ENCODE measurements at regions not wholly inside any gene's neighbourhood (a gene's known extent, or its start where the extent isn't known, plus 50 kb on each side); places are given as distances from the start of the nearest gene placed in this dataset.

- DNase-seq (ENCODE audit: low read depth): peak; percentile 7
- H3K4me3 ChIP-seq (ENCODE audit: low read length): no peak overlapping the region
- no peaks in the 10 kb centered on the region for H3K4me1 ChIP-seq (ENCODE audit: control insufficient read depth, insufficient read depth, low read length)
- no peaks in the 10 kb centered on the region for H3K27me3 ChIP-seq (replicated peaks; ENCODE audit: control insufficient read depth, insufficient read depth, low read length)
- no peak overlapping the region for H3K9ac ChIP-seq (ENCODE audit: low read length)
- H3K9me3 ChIP-seq (ENCODE audit: control insufficient read depth, low read length): no peaks in the 10 kb centered on the region
- no peaks in the 10 kb centered on the region for H3K36me3 ChIP-seq (ENCODE audit: control insufficient read depth, insufficient read depth, low read length, severe bottlenecking)
Measured at GRCh38 chr13:68125087-68125480, 894.9 kb upstream of the PCDH9 start.

- peak; percentile 2 for DNase-seq (ENCODE audit: low read depth)
- no peaks in the 10 kb centered on the region for H3K36me3 ChIP-seq (ENCODE audit: control insufficient read depth, insufficient read depth, low read length, severe bottlenecking)
- H3K4me1 ChIP-seq (ENCODE audit: control insufficient read depth, insufficient read depth, low read length): no peaks in the 10 kb centered on the region
- peaks cover under 1% of the 10 kb centered on the region for H3K9me3 ChIP-seq (ENCODE audit: control insufficient read depth, low read length)
- H3K27me3 ChIP-seq (replicated peaks; ENCODE audit: control insufficient read depth, insufficient read depth, low read length): no peaks in the 10 kb centered on the region
- H3K9ac ChIP-seq (ENCODE audit: low read length): no peak overlapping the region
- H3K4me3 ChIP-seq (ENCODE audit: low read length): no peak overlapping the region
Measured at GRCh38 chr13:68124437-68125086, 894.4 kb upstream of the PCDH9 start.

GRCh38 chr13:68110178-68110768 is 880.1 kb upstream of the PCDH9 start:
- H3K9me3 ChIP-seq (ENCODE audit: control insufficient read depth, low read length): peaks cover 19% of the 10 kb centered on the region
- H3K4me3 ChIP-seq (ENCODE audit: low read length): no peak overlapping the region
- no peaks in the 10 kb centered on the region for H3K4me1 ChIP-seq (ENCODE audit: control insufficient read depth, insufficient read depth, low read length)
- H3K27me3 ChIP-seq (replicated peaks; ENCODE audit: control insufficient read depth, insufficient read depth, low read length): no peaks in the 10 kb centered on the region
- no peak for DNase-seq (ENCODE audit: low read depth)
- no peak overlapping the region for H3K9ac ChIP-seq (ENCODE audit: low read length)
- H3K36me3 ChIP-seq (ENCODE audit: control insufficient read depth, insufficient read depth, low read length, severe bottlenecking): no peaks in the 10 kb centered on the region

- Histone ChIP-seq H3K27me3 (replicated peaks; ENCODE audit: control insufficient read depth, insufficient read depth, low read length) (no peaks in the 10 kb centered on the region), H3K36me3 (ENCODE audit: control insufficient read depth, insufficient read depth, low read length, severe bottlenecking) (no peaks in the 10 kb centered on the region)
- DNase-seq (ENCODE audit: low read depth): no peak
Measured at GRCh38 chr13:68107667-68108066, 877.5 kb upstream of the PCDH9 start.

GRCh38 chr13:68099631-68100030 is 869.5 kb upstream of the PCDH9 start:
- Histone ChIP-seq H3K27me3 (replicated peaks; ENCODE audit: control insufficient read depth, insufficient read depth, low read length) (no peaks in the 10 kb centered on the region), H3K9me3 (ENCODE audit: control insufficient read depth, low read length) (no peaks in the 10 kb centered on the region), H3K4me3 (ENCODE audit: low read length) (no peak overlapping the region), H3K9ac (ENCODE audit: low read length) (no peak overlapping the region), H3K36me3 (ENCODE audit: control insufficient read depth, insufficient read depth, low read length, severe bottlenecking) (no peaks in the 10 kb centered on the region), H3K4me1 (ENCODE audit: control insufficient read depth, insufficient read depth, low read length) (no peaks in the 10 kb centered on the region)
- DNase-seq (ENCODE audit: low read depth): peak; percentile 50

More at GRCh38 chr13:68107667-68108066, 877.5 kb upstream of the PCDH9 start:
- Histone ChIP-seq H3K4me1 (ENCODE audit: control insufficient read depth, insufficient read depth, low read length) (no peaks in the 10 kb centered on the region), H3K9ac (ENCODE audit: low read length) (no peak overlapping the region), H3K9me3 (ENCODE audit: control insufficient read depth, low read length) (peaks cover 19% of the 10 kb centered on the region), H3K4me3 (ENCODE audit: low read length) (no peak overlapping the region)

GRCh38 chr13:68081061-68081460 is 850.9 kb upstream of the PCDH9 start:
- no peaks in the 10 kb centered on the region for H3K36me3 ChIP-seq (ENCODE audit: control insufficient read depth, insufficient read depth, low read length, severe bottlenecking)
- no peak overlapping the region for H3K4me3 ChIP-seq (ENCODE audit: low read length)
- H3K27me3 ChIP-seq (replicated peaks; ENCODE audit: control insufficient read depth, insufficient read depth, low read length): no peaks in the 10 kb centered on the region
- no peaks in the 10 kb centered on the region for H3K4me1 ChIP-seq (ENCODE audit: control insufficient read depth, insufficient read depth, low read length)
- no peak for DNase-seq (ENCODE audit: low read depth)
- H3K9ac ChIP-seq (ENCODE audit: low read length): no peak overlapping the region
- H3K9me3 ChIP-seq (ENCODE audit: control insufficient read depth, low read length): peaks cover 5% of the 10 kb centered on the region

- peak; percentile 0 for DNase-seq (ENCODE audit: low read depth)
- no peaks in the 10 kb centered on the region for H3K4me1 ChIP-seq (ENCODE audit: control insufficient read depth, insufficient read depth, low read length)
- no peaks in the 10 kb centered on the region for H3K36me3 ChIP-seq (ENCODE audit: control insufficient read depth, insufficient read depth, low read length, severe bottlenecking)
- no peak overlapping the region for H3K9ac ChIP-seq (ENCODE audit: low read length)
- no peak overlapping the region for H3K4me3 ChIP-seq (ENCODE audit: low read length)
- no peaks in the 10 kb centered on the region for H3K9me3 ChIP-seq (ENCODE audit: control insufficient read depth, low read length)
- H3K27me3 ChIP-seq (replicated peaks; ENCODE audit: control insufficient read depth, insufficient read depth, low read length): no peaks in the 10 kb centered on the region
Measured at GRCh38 chr13:68078874-68079273, 848.7 kb upstream of the PCDH9 start.

GRCh38 chr13:68078469-68078868 is 848.3 kb upstream of the PCDH9 start:
- H3K27me3 ChIP-seq (replicated peaks; ENCODE audit: control insufficient read depth, insufficient read depth, low read length): no peaks in the 10 kb centered on the region
- H3K9me3 ChIP-seq (ENCODE audit: control insufficient read depth, low read length): no peaks in the 10 kb centered on the region
- H3K9ac ChIP-seq (ENCODE audit: low read length): no peak overlapping the region
- H3K4me1 ChIP-seq (ENCODE audit: control insufficient read depth, insufficient read depth, low read length): no peaks in the 10 kb centered on the region
- no peaks in the 10 kb centered on the region for H3K36me3 ChIP-seq (ENCODE audit: control insufficient read depth, insufficient read depth, low read length, severe bottlenecking)
- DNase-seq (ENCODE audit: low read depth): no peak
- H3K4me3 ChIP-seq (ENCODE audit: low read length): no peak overlapping the region

GRCh38 chr13:68076046-68076445 is 845.9 kb upstream of the PCDH9 start:
- H3K27me3 ChIP-seq (replicated peaks; ENCODE audit: control insufficient read depth, insufficient read depth, low read length): no peaks in the 10 kb centered on the region
- DNase-seq (ENCODE audit: low read depth): no peak
- H3K9ac ChIP-seq (ENCODE audit: low read length): no peak overlapping the region
- no peaks in the 10 kb centered on the region for H3K9me3 ChIP-seq (ENCODE audit: control insufficient read depth, low read length)
- H3K4me1 ChIP-seq (ENCODE audit: control insufficient read depth, insufficient read depth, low read length): no peaks in the 10 kb centered on the region
- no peak overlapping the region for H3K4me3 ChIP-seq (ENCODE audit: low read length)
- H3K36me3 ChIP-seq (ENCODE audit: control insufficient read depth, insufficient read depth, low read length, severe bottlenecking): no peaks in the 10 kb centered on the region

GRCh38 chr13:68066879-68067513 is 836.9 kb upstream of the PCDH9 start:
- no peaks in the 10 kb centered on the region for H3K4me1 ChIP-seq (ENCODE audit: control insufficient read depth, insufficient read depth, low read length)
- no peak for DNase-seq (ENCODE audit: low read depth)
- no peaks in the 10 kb centered on the region for H3K36me3 ChIP-seq (ENCODE audit: control insufficient read depth, insufficient read depth, low read length, severe bottlenecking)
- H3K9ac ChIP-seq (ENCODE audit: low read length): no peak overlapping the region
- H3K4me3 ChIP-seq (ENCODE audit: low read length): no peak overlapping the region
- no peaks in the 10 kb centered on the region for H3K27me3 ChIP-seq (replicated peaks; ENCODE audit: control insufficient read depth, insufficient read depth, low read length)
- no peaks in the 10 kb centered on the region for H3K9me3 ChIP-seq (ENCODE audit: control insufficient read depth, low read length)

- Histone ChIP-seq H3K27me3 (replicated peaks; ENCODE audit: control insufficient read depth, insufficient read depth, low read length) (no peaks in the 10 kb centered on the region), H3K4me1 (ENCODE audit: control insufficient read depth, insufficient read depth, low read length) (no peaks in the 10 kb centered on the region), H3K9ac (ENCODE audit: low read length) (no peak overlapping the region), H3K4me3 (ENCODE audit: low read length) (no peak overlapping the region), H3K9me3 (ENCODE audit: control insufficient read depth, low read length) (no peaks in the 10 kb centered on the region), H3K36me3 (ENCODE audit: control insufficient read depth, insufficient read depth, low read length, severe bottlenecking) (no peaks in the 10 kb centered on the region)
- no peak for DNase-seq (ENCODE audit: low read depth)
Measured at GRCh38 chr13:68064001-68064770, 834.0 kb upstream of the PCDH9 start.
